Endothelial cell of umbilical vein (primary cell): ENCODE measurements at regions not wholly inside any gene's neighbourhood (a gene's known extent, or its start where the extent isn't known, plus 50 kb on each side); places are given as distances from the start of the nearest gene placed in this dataset.

ENCODE experiments used
- CTCF ChIP-seq, 2 donors: IDR thresholded peaks; 1 replicate in 1 of 2; 2 replicates in 1 of 2; pipeline ENCODE4 v1.5.1; 2011; ENCODE audit warnings: low read length in 2 of 2, mild to moderate bottlenecking in 2 of 2, moderate library complexity in 2 of 2, control low read depth in 1 of 2, inconsistent platforms in 1 of 2, low read depth in 1 of 2; ENCODE audit not compliant: insufficient read depth in 1 of 2; ENCODE audit errors: extremely low read depth in 1 of 2
- POLR2A ChIP-seq: IDR thresholded peaks from 2 replicates; pipeline ENCODE4 v1.6.1; 2012; ENCODE audit warnings: low read depth, mild to moderate bottlenecking, control low read depth, low read length

GRCh38 chr2:39929531-39929930 lies 150.5 kb upstream of the THUMPD2 start:
- TF ChIP-seq POLR2A (no peak), CTCF (IDR thresholded peaks at IDR 0.05; ENCODE audit: extremely low read depth in 1 of 2, insufficient read depth in 1 of 2, low read depth in 1 of 2, low read length in 2 of 2) (no peak)
